Effector memory CD8-positive, alpha-beta T cell (primary cell): ENCODE measurements at regions not wholly inside any gene's neighbourhood (a gene's known extent, or its start where the extent isn't known, plus 50 kb on each side); places are given as distances from the start of the nearest gene placed in this dataset.

Experiments used
- ATAC-seq: fragments of 150-1000 bp; cut with Tn5 transposase; replicated peaks from 2 replicates; pipeline ENCODE4 v1.10.0; 2021; ENCODE audit warnings: mild to moderate bottlenecking, moderate library complexity
- DNase-seq, 3 experiments: peaks; one replicate each; pipeline ENCODE4 v3.0.0; 2021
- H3K27ac Mint-ChIP-seq, 2 donors: one replicate each; pipeline ENCODE4 v1.8.0; 2022; ENCODE audit warnings: mild to moderate bottlenecking in 2 of 2, mixed read lengths in 2 of 2, moderate library complexity in 2 of 2
- H3K27me3 Mint-ChIP-seq, 2 donors: one replicate each; pipeline ENCODE4 v1.8.0; 2022; ENCODE audit warnings: mixed read lengths in 2 of 2
- H3K36me3 Mint-ChIP-seq: one replicate; pipeline ENCODE4 v1.8.0; 2022; ENCODE audit warnings: mild to moderate bottlenecking, moderate library complexity, mixed read lengths; ENCODE audit not compliant: insufficient read depth
- H3K4me1 Mint-ChIP-seq, 2 donors: one replicate each; pipeline ENCODE4 v1.8.0; 2022; ENCODE audit warnings: low read depth in 2 of 2, mixed read lengths in 2 of 2
- H3K4me3 Mint-ChIP-seq, 2 donors: one replicate each; pipeline ENCODE4 v1.8.0; 2022; ENCODE audit warnings: mild to moderate bottlenecking in 2 of 2, mixed read lengths in 2 of 2, moderate library complexity in 2 of 2
- H3K9me3 Mint-ChIP-seq, 2 donors: one replicate each; pipeline ENCODE4 v1.8.0; 2022; ENCODE audit warnings: mixed read lengths in 2 of 2

- peaks cover 62 to 80% of the 10 kb centered on the region in 2 donors for H3K27me3 Mint-ChIP-seq
- DNase-seq (no peak), ATAC-seq (no peak)
These were observed 247.9 kb upstream of the CSF3R start for GRCh38 chr1:36730599-36730998.

GRCh38 chr1:36729716-36730510 lies 247.2 kb upstream of the CSF3R start:
- H3K4me1 Mint-ChIP-seq, result no peaks in the 10 kb centered on the region
- H3K27ac Mint-ChIP-seq, result no peak overlapping the region
- H3K9me3 Mint-ChIP-seq, result no peaks in the 10 kb centered on the region
- ATAC-seq (no peak), DNase-seq (no peak)
- peaks cover 55 to 73% of the 10 kb centered on the region in 2 donors for H3K27me3 Mint-ChIP-seq
- H3K36me3 Mint-ChIP-seq, result no peaks in the 10 kb centered on the region
- H3K4me3 Mint-ChIP-seq, result no peak overlapping the region

More at GRCh38 chr1:36730599-36730998, 247.9 kb upstream of the CSF3R start:
- Mint-ChIP-seq H3K4me1 (no peaks in the 10 kb centered on the region), H3K27ac (no peak overlapping the region), H3K4me3 (no peak overlapping the region), H3K36me3 (no peaks in the 10 kb centered on the region), H3K9me3 (no peaks in the 10 kb centered on the region)

- Mint-ChIP-seq H3K4me3 (no peak overlapping the region), H3K4me1 (no peaks in the 10 kb centered on the region), H3K27ac (no peak overlapping the region), H3K36me3 (no peaks in the 10 kb centered on the region), H3K9me3 (no peaks in the 10 kb centered on the region), H3K27me3 (peaks cover 54 to 66% of the 10 kb centered on the region in 2 donors)
- no peak for DNase-seq
- ATAC-seq, result no peak
These were observed 246.6 kb upstream of the CSF3R start for GRCh38 chr1:36729289-36729688.

GRCh38 chr1:36728846-36729245 lies 246.1 kb upstream of the CSF3R start:
- no peaks in the 10 kb centered on the region for H3K9me3 Mint-ChIP-seq
- no peak overlapping the region for H3K4me3 Mint-ChIP-seq
- H3K36me3 Mint-ChIP-seq, result no peaks in the 10 kb centered on the region
- H3K27ac Mint-ChIP-seq, result no peak overlapping the region
- DNase-seq, result no peak
- no peaks in the 10 kb centered on the region for H3K4me1 Mint-ChIP-seq
- no peak for ATAC-seq
- peaks cover 52 to 62% of the 10 kb centered on the region in 2 donors for H3K27me3 Mint-ChIP-seq

GRCh38 chr1:36728051-36728450 lies 245.3 kb upstream of the CSF3R start:
- H3K4me1 Mint-ChIP-seq, result no peaks in the 10 kb centered on the region
- no peak overlapping the region for H3K27ac Mint-ChIP-seq
- H3K9me3 Mint-ChIP-seq, result no peaks in the 10 kb centered on the region
- no peak for ATAC-seq
- no peaks in the 10 kb centered on the region for H3K36me3 Mint-ChIP-seq
- DNase-seq, result no peak
- H3K4me3 Mint-ChIP-seq, result no peak overlapping the region
- peaks cover 58 to 63% of the 10 kb centered on the region in 2 donors for H3K27me3 Mint-ChIP-seq

GRCh38 chr1:36725151-36725550 lies 242.4 kb upstream of the CSF3R start:
- no peak for DNase-seq
- no peak overlapping the region for H3K4me3 Mint-ChIP-seq
- no peaks in the 10 kb centered on the region for H3K4me1 Mint-ChIP-seq
- H3K27ac Mint-ChIP-seq, result no peak overlapping the region
- no peaks in the 10 kb centered on the region for H3K36me3 Mint-ChIP-seq
- ATAC-seq, result no peak
- no peaks in the 10 kb centered on the region for H3K9me3 Mint-ChIP-seq
- peaks cover 52 to 63% of the 10 kb centered on the region in 2 donors for H3K27me3 Mint-ChIP-seq

- H3K27me3 Mint-ChIP-seq, result peaks cover 40 to 60% of the 10 kb centered on the region in 2 donors
- no peak overlapping the region for H3K4me3 Mint-ChIP-seq
- DNase-seq, result no peak
- no peaks in the 10 kb centered on the region for H3K4me1 Mint-ChIP-seq
- no peak overlapping the region for H3K27ac Mint-ChIP-seq
- no peaks in the 10 kb centered on the region for H3K36me3 Mint-ChIP-seq
- no peak for ATAC-seq
- H3K9me3 Mint-ChIP-seq, result no peaks in the 10 kb centered on the region
These were observed 241.1 kb upstream of the CSF3R start for GRCh38 chr1:36723813-36724212.

GRCh38 chr1:36722871-36723270 lies 240.2 kb upstream of the CSF3R start:
- Mint-ChIP-seq H3K27ac (no peak overlapping the region), H3K9me3 (no peaks in the 10 kb centered on the region), H3K27me3 (peaks cover 44 to 59% of the 10 kb centered on the region in 2 donors), H3K4me3 (no peak overlapping the region), H3K4me1 (no peaks in the 10 kb centered on the region), H3K36me3 (no peaks in the 10 kb centered on the region)
- ATAC-seq (no peak), DNase-seq (no peak)

GRCh38 chr1:36721261-36721660 lies 238.5 kb upstream of the CSF3R start:
- no peak overlapping the region for H3K4me3 Mint-ChIP-seq
- H3K4me1 Mint-ChIP-seq, result no peaks in the 10 kb centered on the region
- DNase-seq (no peak), ATAC-seq (no peak)
- H3K27ac Mint-ChIP-seq, result no peak overlapping the region
- H3K36me3 Mint-ChIP-seq, result no peaks in the 10 kb centered on the region
- H3K27me3 Mint-ChIP-seq, result peaks cover 59 to 68% of the 10 kb centered on the region in 2 donors
- H3K9me3 Mint-ChIP-seq, result no peaks in the 10 kb centered on the region

GRCh38 chr1:36717431-36717830 lies 234.7 kb upstream of the CSF3R start:
- peaks cover 54 to 92% of the 10 kb centered on the region in 2 donors for H3K27me3 Mint-ChIP-seq
- peak overlapping the region in 1 of 2 donors; percentile 22 for H3K27ac Mint-ChIP-seq
- no peak overlapping the region for H3K4me3 Mint-ChIP-seq
- DNase-seq (no peak), ATAC-seq (no peak)
- H3K4me1 Mint-ChIP-seq, result no peaks in the 10 kb centered on the region
- H3K36me3 Mint-ChIP-seq, result no peaks in the 10 kb centered on the region
- H3K9me3 Mint-ChIP-seq, result no peaks in the 10 kb centered on the region

GRCh38 chr1:36715797-36716196 lies 233.1 kb upstream of the CSF3R start:
- Mint-ChIP-seq H3K4me3 (no peak overlapping the region), H3K9me3 (no peaks in the 10 kb centered on the region), H3K4me1 (no peaks in the 10 kb centered on the region), H3K36me3 (no peaks in the 10 kb centered on the region), H3K27me3 (peaks cover 56 to 92% of the 10 kb centered on the region in 2 donors), H3K27ac (no peak overlapping the region)
- ATAC-seq (no peak), DNase-seq (no peak)

GRCh38 chr1:36714301-36714700 lies 231.6 kb upstream of the CSF3R start:
- ATAC-seq (no peak), DNase-seq (no peak)
- peaks cover 65 to 95% of the 10 kb centered on the region in 2 donors for H3K27me3 Mint-ChIP-seq
- H3K9me3 Mint-ChIP-seq, result no peaks in the 10 kb centered on the region
- no peaks in the 10 kb centered on the region for H3K4me1 Mint-ChIP-seq
- H3K27ac Mint-ChIP-seq, result no peak overlapping the region
- H3K36me3 Mint-ChIP-seq, result no peaks in the 10 kb centered on the region
- H3K4me3 Mint-ChIP-seq, result no peak overlapping the region

- Mint-ChIP-seq H3K9me3 (no peaks in the 10 kb centered on the region), H3K4me1 (no peaks in the 10 kb centered on the region), H3K36me3 (no peaks in the 10 kb centered on the region), H3K27me3 (peaks cover 69 to 98% of the 10 kb centered on the region in 2 donors), H3K27ac (no peak overlapping the region), H3K4me3 (no peak overlapping the region)
- ATAC-seq, result no peak
- DNase-seq, result no peak
These were observed 228.8 kb upstream of the CSF3R start for GRCh38 chr1:36711480-36711879.

- Mint-ChIP-seq H3K27ac (no peak overlapping the region), H3K4me1 (no peaks in the 10 kb centered on the region), H3K36me3 (no peaks in the 10 kb centered on the region), H3K9me3 (no peaks in the 10 kb centered on the region), H3K4me3 (no peak overlapping the region), H3K27me3 (peaks cover 70 to 98% of the 10 kb centered on the region in 2 donors)
- DNase-seq, result no peak
- ATAC-seq, result no peak
These were observed 228.2 kb upstream of the CSF3R start for GRCh38 chr1:36710951-36711350.
